A549 (cell line): ENCODE measurements at regions not wholly inside any gene's neighbourhood (a gene's known extent, or its start where the extent isn't known, plus 50 kb on each side); places are given as distances from the start of the nearest gene placed in this dataset.

Experiments used
- ATAC-seq, 2 experiments: fragments of 200-7000 bp in 1 of 2; fragments of >200 bp in 1 of 2; cut with Nextera tagmentation in 1 of 2; cut with Tn5 transposase in 1 of 2; 3 replicates each; pipeline versions ENCODE4 v1.8.0 to v1.9.1; 2018 to 2020; ENCODE audit warnings: mild to moderate bottlenecking in 1 of 2, moderate library complexity in 1 of 2
- CTCF ChIA-PET: fragments of 300-600 bp; sonication (Branson Sonifier 250); formaldehyde crosslinking; extraction: SDS; loops from one replicate; lab custom pipeline; 2021; ENCODE audit warnings: antibody characterized with exemption, inconsistent platforms; lab: Yijun Ruan, JAX
- POLR2A ChIA-PET: fragments of 350-600 bp; formaldehyde crosslinking; extraction: SDS; loops from one replicate; lab custom pipeline; 2021; ENCODE audit warnings: antibody characterized with exemption, inconsistent platforms; lab: Yijun Ruan, JAX
- DNase-seq, 2 experiments: peaks; one replicate each; pipeline versions ENCODE4 v3.0.0 to v3.0.0-alpha.2; 2011 to 2016; ENCODE audit warnings: low read depth in 1 of 2, low spot score in 1 of 2
- FAIRE-seq: peaks from 2 replicates; lab custom pipeline; 2011; peaks lifted over from hg19 to GRCh38; lab: Jason Lieb, UNC
- H3K27ac ChIP-seq, 2 experiments: fragments of >200 bp; sonication (Bioruptor Twin); formaldehyde crosslinking; 3 replicates each; pipeline ENCODE4 v1.5.1; 2016 to 2017
- H3K4me1 ChIP-seq: fragments of >200 bp; sonication (Bioruptor Twin); formaldehyde crosslinking; 3 replicates; pipeline ENCODE4 v1.6.1; 2016
- H3K4me2 ChIP-seq: fragments of >200 bp; sonication (Bioruptor Twin); formaldehyde crosslinking; 3 replicates; pipeline ENCODE4 v1.6.1; 2016
- H3K4me3 ChIP-seq: fragments of >200 bp; sonication (Bioruptor Twin); formaldehyde crosslinking; 3 replicates; pipeline ENCODE4 v1.5.1; 2016
- H3K9me3 ChIP-seq: fragments of >200 bp; sonication (Bioruptor Twin); formaldehyde crosslinking; 3 replicates; pipeline ENCODE4 v1.6.1; 2016
- BHLHE40 ChIP-seq: IDR thresholded peaks from 2 replicates; pipeline ENCODE4 v1.6.1; 2012; ENCODE audit warnings: low read depth, low read length, inconsistent platforms
- CEBPB ChIP-seq, 2 experiments: fragments of >200 bp in 1 of 2; sonication (Bioruptor Twin) in 1 of 2; formaldehyde crosslinking in 1 of 2; IDR thresholded peaks; 2 replicates each; pipeline ENCODE4 v1.6.1; 2012 to 2016
- EHF ChIP-seq: fragments of 250-450 bp; sonication (Bioruptor Pico); IDR thresholded peaks from 2 replicates; pipeline ENCODE4 v1.5.0; 2020; ENCODE audit warnings: mild to moderate bottlenecking
- EHMT2 ChIP-seq: fragments of 200-600 bp; sonication (generic); IDR thresholded peaks from 2 replicates; pipeline ENCODE4 v1.6.1; 2016; ENCODE audit warnings: antibody characterized with exemption, low read depth, mild to moderate bottlenecking, moderate library complexity
- EP300 ChIP-seq, 2 experiments: fragments of >200 bp; sonication (Bioruptor Twin); formaldehyde crosslinking; IDR thresholded peaks; 2 replicates in 1 of 2; 3 replicates in 1 of 2; pipeline ENCODE4 v1.6.1; 2016 to 2017
- ESRRA ChIP-seq: fragments of 150-350 bp; IDR thresholded peaks from 2 replicates; pipeline ENCODE4 v1.6.1; 2014; ENCODE audit warnings: mild to moderate bottlenecking, low read length, borderline replicate concordance
- FOSB ChIP-seq: fragments of 250-450 bp; sonication (Bioruptor Pico); IDR thresholded peaks from 2 replicates; pipeline ENCODE4 v1.5.0; 2020; ENCODE audit warnings: mild to moderate bottlenecking, moderate library complexity
- FOXS1 ChIP-seq: fragments of 250-450 bp; sonication (Bioruptor Pico); IDR thresholded peaks from 2 replicates; pipeline ENCODE4 v1.5.0; 2020; ENCODE audit warnings: mild to moderate bottlenecking, moderate library complexity
- GATA3 ChIP-seq: IDR thresholded peaks from 2 replicates; pipeline ENCODE4 v1.6.1; 2012; ENCODE audit warnings: borderline replicate concordance
- HDAC2 ChIP-seq: fragments of 200-600 bp; sonication (generic); IDR thresholded peaks from 2 replicates; pipeline ENCODE4 v1.6.1; 2016
- HOXB13 ChIP-seq: fragments of 250-450 bp; sonication (Bioruptor Pico); IDR thresholded peaks from 2 replicates; pipeline ENCODE4 v1.5.0; 2020; ENCODE audit warnings: low read depth, mild to moderate bottlenecking, moderate library complexity
- KDM1A ChIP-seq: fragments of 200-600 bp; sonication (generic); IDR thresholded peaks from 2 replicates; pipeline ENCODE4 v1.6.1; 2016; ENCODE audit warnings: low read depth, mild to moderate bottlenecking
- KDM5A ChIP-seq: fragments of 200-600 bp; sonication (generic); IDR thresholded peaks from 2 replicates; pipeline ENCODE4 v1.6.1; 2016; ENCODE audit warnings: antibody characterized with exemption, mild to moderate bottlenecking
- MAFK ChIP-seq: fragments of 450-650 bp; IDR thresholded peaks from 2 replicates; pipeline ENCODE4 v1.6.1; 2014; ENCODE audit not compliant: partially characterized antibody
- MAZ ChIP-seq: fragments of 150-350 bp; IDR thresholded peaks from 2 replicates; pipeline ENCODE4 v1.6.1; 2014; ENCODE audit warnings: antibody characterized with exemption, low read depth, low read length, borderline replicate concordance
- NFE2L2 ChIP-seq: fragments of 150-350 bp; conservative IDR thresholded peaks from 2 replicates; pipeline ENCODE4 v1.6.1; 2014; ENCODE audit warnings: low read length
- POLR2A ChIP-seq: IDR thresholded peaks from 2 replicates; pipeline ENCODE4 v1.6.1; 2012; ENCODE audit warnings: mild to moderate bottlenecking, low read length
- RAD21 ChIP-seq, 2 experiments: fragments of >200 bp in 1 of 2; sonication (Bioruptor Twin) in 1 of 2; formaldehyde crosslinking in 1 of 2; IDR thresholded peaks in 1 of 2; conservative IDR thresholded peaks in 1 of 2; 2 replicates in 1 of 2; 3 replicates in 1 of 2; pipeline ENCODE4 v1.6.1; 2012 to 2018; ENCODE audit warnings: inconsistent platforms in 1 of 2
- RARB ChIP-seq: fragments of 250-450 bp; sonication (Bioruptor Pico); IDR thresholded peaks from 2 replicates; pipeline ENCODE4 v1.8.0; 2021; ENCODE audit warnings: mild to moderate bottlenecking, moderate library complexity
- RCOR1 ChIP-seq: fragments of 150-350 bp; IDR thresholded peaks from 2 replicates; pipeline ENCODE4 v1.6.1; 2014; ENCODE audit warnings: antibody characterized with exemption, low read length, low read depth
- SMC3 ChIP-seq: fragments of >200 bp; sonication (Bioruptor Twin); formaldehyde crosslinking; IDR thresholded peaks from 3 replicates; pipeline ENCODE4 v1.6.1; 2018; ENCODE audit warnings: inconsistent platforms
- SREBF2 ChIP-seq: fragments of 450-650 bp; IDR thresholded peaks from 2 replicates; pipeline ENCODE4 v1.6.1; 2014; ENCODE audit warnings: mild to moderate bottlenecking, moderate library complexity
- TFCP2L1 ChIP-seq: fragments of 250-450 bp; sonication (Bioruptor Pico); IDR thresholded peaks from 2 replicates; pipeline ENCODE4 v1.5.0; 2021; ENCODE audit warnings: mild to moderate bottlenecking
- TP53 ChIP-seq: fragments of 250-450 bp; sonication (Bioruptor Pico); IDR thresholded peaks from 2 replicates; pipeline ENCODE4 v1.5.0; 2021; ENCODE audit warnings: mild to moderate bottlenecking, moderate library complexity
- ZC3H11A ChIP-seq: fragments of 450-650 bp; IDR thresholded peaks from 2 replicates; pipeline ENCODE4 v1.6.1; 2014; ENCODE audit warnings: antibody characterized with exemption, mild to moderate bottlenecking
- ZFP36 ChIP-seq: fragments of 450-650 bp; IDR thresholded peaks from 2 replicates; pipeline ENCODE4 v1.6.1; 2014; ENCODE audit warnings: borderline replicate concordance; ENCODE audit not compliant: partially characterized antibody
- ZNF302 ChIP-seq: fragments of 250-450 bp; sonication (Bioruptor Pico); IDR thresholded peaks from 2 replicates; pipeline ENCODE4 v1.9.0; 2021; ENCODE audit warnings: inconsistent platforms, mild to moderate bottlenecking, moderate library complexity
- WGBS: methylation state at CpG from one replicate; pipeline ENCODE4 v1.1.6; 2017; ENCODE audit errors: missing lambda C conversion rate; 5-methylcytosine and 5-hydroxymethylcytosine counted together
- TF ChIP-seq, protein P1 (sequence below): fragments of >200 bp; sonication (Bioruptor Twin); formaldehyde crosslinking; IDR thresholded peaks from 3 replicates; pipeline ENCODE4 v1.5.1; 2016
- TF ChIP-seq, protein P2 (sequence below): fragments of 250-450 bp; sonication (Bioruptor Pico); IDR thresholded peaks from 2 replicates; pipeline ENCODE4 v1.5.0; 2021; ENCODE audit warnings: mild to moderate bottlenecking, moderate library complexity, borderline replicate concordance

DNA sequence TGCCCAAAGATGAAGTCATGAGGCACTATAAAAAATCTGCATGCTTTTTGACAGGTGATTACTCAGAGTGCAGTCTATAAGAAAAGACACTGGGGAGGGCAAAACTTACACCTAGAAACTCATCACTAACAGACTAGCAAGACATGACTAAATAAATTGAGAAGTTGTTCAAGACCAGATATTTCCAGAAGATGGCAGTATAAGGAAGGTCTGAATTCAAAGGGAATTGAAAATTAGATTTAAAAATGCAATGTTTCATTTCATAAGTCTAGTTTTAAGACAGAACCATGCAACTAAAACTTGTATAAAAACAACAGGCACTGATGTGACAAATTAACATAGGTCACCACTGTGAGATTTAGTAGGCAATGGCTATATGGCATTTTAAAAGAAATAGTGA is 232.5 kb upstream of the POF1B start:
- ChIA-PET CTCF (no interaction called here), POLR2A (no interaction called here)
- no peak for ATAC-seq
- DNase-seq, result peak; percentile 2 to 5
- Histone ChIP-seq H3K27ac (no peak overlapping the region), H3K9me3 (no peaks in the 10 kb centered on the region), H3K4me1 (no peaks in the 10 kb centered on the region), H3K4me3 (no peak overlapping the region), H3K4me2 (no peak overlapping the region)
- no peak for FAIRE-seq
- TF ChIP-seq RAD21 (conservative IDR thresholded peaks at IDR 0.05 in 1 of 2, IDR thresholded peaks at IDR 0.05 in 1 of 2), result peak; percentile 27 to 37; a peak in 3 of 5 replicates
- TF ChIP-seq SREBF2, result no peak
- no peak for TF ChIP-seq ZFP36
- TF ChIP-seq KDM1A, result no peak
- TF ChIP-seq EHMT2, result no peak
- TF ChIP-seq GATA3, result no peak
- TF ChIP-seq, protein P1, sequence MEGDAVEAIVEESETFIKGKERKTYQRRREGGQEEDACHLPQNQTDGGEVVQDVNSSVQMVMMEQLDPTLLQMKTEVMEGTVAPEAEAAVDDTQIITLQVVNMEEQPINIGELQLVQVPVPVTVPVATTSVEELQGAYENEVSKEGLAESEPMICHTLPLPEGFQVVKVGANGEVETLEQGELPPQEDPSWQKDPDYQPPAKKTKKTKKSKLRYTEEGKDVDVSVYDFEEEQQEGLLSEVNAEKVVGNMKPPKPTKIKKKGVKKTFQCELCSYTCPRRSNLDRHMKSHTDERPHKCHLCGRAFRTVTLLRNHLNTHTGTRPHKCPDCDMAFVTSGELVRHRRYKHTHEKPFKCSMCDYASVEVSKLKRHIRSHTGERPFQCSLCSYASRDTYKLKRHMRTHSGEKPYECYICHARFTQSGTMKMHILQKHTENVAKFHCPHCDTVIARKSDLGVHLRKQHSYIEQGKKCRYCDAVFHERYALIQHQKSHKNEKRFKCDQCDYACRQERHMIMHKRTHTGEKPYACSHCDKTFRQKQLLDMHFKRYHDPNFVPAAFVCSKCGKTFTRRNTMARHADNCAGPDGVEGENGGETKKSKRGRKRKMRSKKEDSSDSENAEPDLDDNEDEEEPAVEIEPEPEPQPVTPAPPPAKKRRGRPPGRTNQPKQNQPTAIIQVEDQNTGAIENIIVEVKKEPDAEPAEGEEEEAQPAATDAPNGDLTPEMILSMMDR, result peak; percentile 36; the same call in 2 of the 3 replicates
- TF ChIP-seq SMC3, result 0 out of 3 replicates have a peak, but pooled peaks have one; percentile 14
- TF ChIP-seq EHF, result no peak

DNA sequence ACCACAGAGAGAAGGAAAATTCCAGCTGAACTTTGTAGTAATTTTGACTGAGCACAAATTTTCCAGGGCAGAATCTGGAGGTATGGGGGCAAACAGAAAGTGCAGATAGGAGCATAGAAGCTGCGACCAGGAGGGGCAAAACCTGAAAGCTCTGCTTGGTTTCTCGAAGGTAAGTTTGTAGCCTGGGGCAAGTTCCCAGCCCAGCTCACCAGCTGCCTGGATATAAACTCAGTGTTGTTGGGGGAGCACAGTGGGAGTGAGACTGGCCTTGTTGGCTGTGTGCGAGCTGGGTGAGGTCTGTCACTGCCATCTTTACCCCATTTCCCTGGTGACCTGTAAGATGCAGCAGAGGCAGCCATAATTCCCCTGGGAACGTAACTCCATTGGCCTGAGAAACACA is 213.5 kb upstream of the POF1B start:
- 0% methylated on average over 2 of the region's 4 CpGs for WGBS
- POLR2A ChIA-PET, result no interaction called here
- no peak for FAIRE-seq
- CTCF ChIA-PET, result no interaction called here
- Histone ChIP-seq H3K4me2 (no peak overlapping the region), H3K9me3 (no peaks in the 10 kb centered on the region), H3K27ac (no peak overlapping the region), H3K4me3 (no peak overlapping the region), H3K4me1 (no peaks in the 10 kb centered on the region)
- TF ChIP-seq ZNF302 (CRISPR knock-in tag) (no peak), MAZ (no peak), SREBF2 (no peak), MAFK (no peak), ZFP36 (no peak), RCOR1 (no peak), BHLHE40 (no peak), NFE2L2 (no peak), EP300 (IDR thresholded peaks at IDR 0.05) (no peak), EHMT2 (no peak), FOSB (CRISPR knock-in tag) (no peak), ZC3H11A (no peak), FOXS1 (no peak), TP53 (CRISPR knock-in tag) (no peak), POLR2A (no peak), HOXB13 (CRISPR knock-in tag) (no peak)
- TF ChIP-seq, protein P2, sequence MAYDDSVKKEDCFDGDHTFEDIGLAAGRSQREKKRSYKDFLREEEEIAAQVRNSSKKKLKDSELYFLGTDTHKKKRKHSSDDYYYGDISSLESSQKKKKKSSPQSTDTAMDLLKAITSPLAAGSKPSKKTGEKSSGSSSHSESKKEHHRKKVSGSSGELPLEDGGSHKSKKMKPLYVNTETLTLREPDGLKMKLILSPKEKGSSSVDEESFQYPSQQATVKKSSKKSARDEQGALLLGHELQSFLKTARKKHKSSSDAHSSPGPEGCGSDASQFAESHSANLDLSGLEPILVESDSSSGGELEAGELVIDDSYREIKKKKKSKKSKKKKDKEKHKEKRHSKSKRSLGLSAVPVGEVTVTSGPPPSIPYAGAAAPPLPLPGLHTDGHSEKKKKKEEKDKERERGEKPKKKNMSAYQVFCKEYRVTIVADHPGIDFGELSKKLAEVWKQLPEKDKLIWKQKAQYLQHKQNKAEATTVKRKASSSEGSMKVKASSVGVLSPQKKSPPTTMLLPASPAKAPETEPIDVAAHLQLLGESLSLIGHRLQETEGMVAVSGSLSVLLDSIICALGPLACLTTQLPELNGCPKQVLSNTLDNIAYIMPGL (CRISPR knock-in tag), result no peak
- no peak for ATAC-seq
- no peak for DNase-seq

DNA sequence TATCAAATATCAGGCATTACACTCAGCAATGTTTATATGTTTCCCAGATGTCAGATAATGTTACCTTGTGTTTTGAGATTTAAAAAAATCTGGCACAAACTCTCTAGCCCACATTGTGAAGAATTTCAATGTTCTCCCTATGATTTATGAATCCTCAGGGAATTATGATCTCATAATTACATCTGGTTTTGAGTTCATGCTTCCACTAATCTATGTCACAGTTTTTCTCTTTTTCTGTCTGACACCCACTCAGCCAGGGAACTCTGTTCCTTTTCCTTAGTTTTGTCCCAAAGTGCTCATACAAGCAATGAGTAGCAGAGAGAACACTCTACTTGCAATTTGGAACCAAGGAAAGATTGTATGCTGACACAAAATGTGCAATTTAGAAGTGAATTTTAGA is 212.1 kb upstream of the POF1B start:
- Histone ChIP-seq H3K27ac (no peak overlapping the region), H3K4me2 (no peak overlapping the region), H3K9me3 (no peaks in the 10 kb centered on the region), H3K4me3 (no peak overlapping the region), H3K4me1 (no peaks in the 10 kb centered on the region)
- ChIA-PET CTCF (no interaction called here), POLR2A (no interaction called here)
- DNase-seq, result no peak
- no peak for FAIRE-seq
- TF ChIP-seq SREBF2, result no peak
- no peak for TF ChIP-seq HDAC2
- no peak for TF ChIP-seq HOXB13 (CRISPR knock-in tag)
- no peak for TF ChIP-seq RARB (CRISPR knock-in tag)
- no peak for TF ChIP-seq ZFP36
- TF ChIP-seq ESRRA, result no peak
- no peak for TF ChIP-seq SMC3
- TF ChIP-seq ZC3H11A, result no peak
- no peak for TF ChIP-seq KDM5A
- no peak for TF ChIP-seq CEBPB (IDR thresholded peaks at IDR 0.05)
- no peak for TF ChIP-seq TFCP2L1 (CRISPR knock-in tag)
- TF ChIP-seq MAFK, result no peak
- no peak for TF ChIP-seq TP53 (CRISPR knock-in tag)
- ATAC-seq, result no peak
